GM23338 (cell line): ENCODE measurements at regions not wholly inside any gene's neighbourhood (a gene's known extent, or its start where the extent isn't known, plus 50 kb on each side); places are given as distances from the start of the nearest gene placed in this dataset.

Source experiments
- ATAC-seq: fragments of 200-7000 bp; cut with Tn5 transposase; 3 replicates; pipeline ENCODE4 v1.9.1; 2020
- DNase-seq: peaks from one replicate; pipeline ENCODE4 v3.0.0-alpha.2; 2015; ENCODE audit warnings: low spot score
- H2AFZ ChIP-seq: fragments of 200-600 bp; sonication (generic); 2 replicates; pipeline ENCODE4 v1.8.0; 2016; ENCODE audit warnings: antibody characterized with exemption, mild to moderate bottlenecking, moderate library complexity
- H3F3A ChIP-seq: fragments of 200-600 bp; sonication (generic); replicated peaks from 2 replicates; pipeline ENCODE4 v1.8.0; 2017; ENCODE audit warnings: antibody characterized with exemption, mixed run types, low read depth
- H3K27ac ChIP-seq: fragments of 200-600 bp; sonication (generic); 2 replicates; pipeline ENCODE4 v1.6.1; 2016; ENCODE audit warnings: low read depth
- H3K27me3 ChIP-seq: fragments of 200-600 bp; sonication (generic); 2 replicates; pipeline ENCODE4 v1.8.0; 2016; ENCODE audit warnings: mild to moderate bottlenecking, mixed run types, moderate library complexity; ENCODE audit not compliant: insufficient read depth
- H3K36me3 ChIP-seq: fragments of 200-600 bp; sonication (generic); 2 replicates; pipeline ENCODE4 v1.8.0; 2016; ENCODE audit warnings: mild to moderate bottlenecking; ENCODE audit not compliant: insufficient read depth
- H3K4me1 ChIP-seq: fragments of 200-600 bp; sonication (generic); 2 replicates; pipeline ENCODE4 v1.8.0; 2016; ENCODE audit warnings: mild to moderate bottlenecking, moderate library complexity; ENCODE audit not compliant: insufficient read depth
- H3K4me2 ChIP-seq: fragments of 200-600 bp; sonication (generic); 2 replicates; pipeline ENCODE4 v1.7.1; 2017; ENCODE audit warnings: mixed run types
- H3K4me3 ChIP-seq: fragments of 200-600 bp; sonication (generic); 2 replicates; pipeline ENCODE4 v1.6.1; 2016; ENCODE audit warnings: mixed run types
- H3K79me2 ChIP-seq: fragments of 200-600 bp; sonication (generic); replicated peaks from 2 replicates; pipeline ENCODE4 v1.8.0; 2017; ENCODE audit warnings: mild to moderate bottlenecking; ENCODE audit not compliant: insufficient read depth
- H3K9me2 ChIP-seq: fragments of 200-600 bp; sonication (generic); 2 replicates; pipeline ENCODE4 v1.8.0; 2017; ENCODE audit not compliant: insufficient read depth
- H4K20me1 ChIP-seq: fragments of 200-600 bp; sonication (generic); replicated peaks from 2 replicates; pipeline ENCODE4 v1.8.0; 2017; ENCODE audit warnings: mild to moderate bottlenecking; ENCODE audit not compliant: insufficient read depth
- H3K27ac Mint-ChIP-seq: 2 replicates; pipeline ENCODE4 v1.8.0; 2020; ENCODE audit warnings: inconsistent platforms, mild to moderate bottlenecking, moderate library complexity, mixed read lengths
- H3K27me3 Mint-ChIP-seq: 3 replicates; pipeline ENCODE4 v1.8.0; 2022; ENCODE audit warnings: low read depth, mild to moderate bottlenecking, moderate library complexity, mixed read lengths, inconsistent platforms; ENCODE audit not compliant: insufficient read depth, poor library complexity
- H3K36me3 Mint-ChIP-seq: 3 replicates; pipeline ENCODE4 v1.8.0; 2021; ENCODE audit warnings: low read depth, mild to moderate bottlenecking, inconsistent platforms, moderate library complexity, mixed read lengths
- H3K4me1 Mint-ChIP-seq: 3 replicates; pipeline ENCODE4 v1.8.0; 2020; ENCODE audit warnings: mild to moderate bottlenecking, inconsistent platforms, mixed read lengths
- H3K4me3 Mint-ChIP-seq: 3 replicates; pipeline ENCODE4 v1.8.0; 2021; ENCODE audit warnings: moderate library complexity, mild to moderate bottlenecking, inconsistent platforms, mixed read lengths
- H3K9me3 Mint-ChIP-seq: 3 replicates; pipeline ENCODE4 v1.8.0; 2020; ENCODE audit warnings: moderate library complexity, mild to moderate bottlenecking, inconsistent platforms, mixed read lengths
- CTCF ChIP-seq, 2 experiments: fragments of 200-600 bp in 1 of 2; sonication (generic) in 1 of 2; conservative IDR thresholded peaks; 2 replicates each; pipeline versions ENCODE4 v1.5.1 to v1.6.1; 2016 to 2017; ENCODE audit warnings: antibody characterized with exemption in 2 of 2, low read depth in 2 of 2, mild to moderate bottlenecking in 2 of 2, moderate library complexity in 1 of 2
- EZH2 ChIP-seq: fragments of 200-600 bp; sonication (generic); IDR thresholded peaks from one replicate; pipeline ENCODE4 v1.8.0; 2017; ENCODE audit warnings: antibody characterized with exemption, mild to moderate bottlenecking, low read depth; ENCODE audit not compliant: unreplicated experiment
- EZH2phosphoT487 ChIP-seq: fragments of 200-600 bp; sonication (generic); IDR thresholded peaks from one replicate; pipeline ENCODE4 v1.8.1; 2018; ENCODE audit warnings: antibody characterized with exemption; ENCODE audit not compliant: unreplicated experiment
- JUNB ChIP-seq: IDR thresholded peaks from one replicate; pipeline ENCODE4 v1.6.1; 2016; ENCODE audit warnings: antibody characterized with exemption; ENCODE audit not compliant: unreplicated experiment
- NANOG ChIP-seq: IDR thresholded peaks from 2 replicates; pipeline ENCODE4 v1.6.1; 2016; ENCODE audit warnings: antibody characterized with exemption, borderline replicate concordance
- POLR2AphosphoS5 ChIP-seq: IDR thresholded peaks from 2 replicates; pipeline ENCODE4 v1.6.1; 2016; ENCODE audit warnings: antibody characterized with exemption, low read depth
- STAT1 ChIP-seq: IDR thresholded peaks from one replicate; pipeline ENCODE4 v1.6.1; 2016; ENCODE audit warnings: antibody characterized with exemption; ENCODE audit not compliant: unreplicated experiment
- ZNF331 ChIP-seq: fragments of 250-450 bp; sonication (Bioruptor Pico); IDR thresholded peaks from 2 replicates; pipeline ENCODE4 v1.5.0; 2020; ENCODE audit warnings: low read depth, mild to moderate bottlenecking, moderate library complexity
- ZNF462 ChIP-seq: fragments of 250-450 bp; sonication (Bioruptor Pico); IDR thresholded peaks from 2 replicates; pipeline ENCODE4 v1.5.0; 2020; ENCODE audit warnings: mild to moderate bottlenecking, moderate library complexity

- TF ChIP-seq ZNF462 (no peak), JUNB (no peak)
These were observed 500.9 kb upstream of the DSEL start (continued) for GRCh38 chr18:68017385-68017784.

- Histone ChIP-seq H3K4me2 (no peak overlapping the region), H4K20me1 (no peaks in the 10 kb centered on the region), H3K27me3 (no peaks in the 10 kb centered on the region), H3K4me3 (no peak overlapping the region), H2AFZ (no peak overlapping the region), H3F3A (no peaks in the 10 kb centered on the region), H3K4me1 (no peaks in the 10 kb centered on the region), H3K36me3 (no peaks in the 10 kb centered on the region), H3K27ac (no peak overlapping the region), H3K79me2 (no peaks in the 10 kb centered on the region), H3K9me2 (no peaks in the 10 kb centered on the region)
- ATAC-seq (no peak), DNase-seq (no peak)
- Mint-ChIP-seq H3K9me3 (no peaks in the 10 kb centered on the region), H3K36me3 (no peaks in the 10 kb centered on the region), H3K4me3 (no peak overlapping the region), H3K4me1 (no peaks in the 10 kb centered on the region), H3K27me3 (no peaks in the 10 kb centered on the region), H3K27ac (no peak overlapping the region)
- TF ChIP-seq STAT1: no peak
- no peak for TF ChIP-seq EZH2
- no peak for TF ChIP-seq CTCF (conservative IDR thresholded peaks at IDR 0.05; ENCODE audit: low read depth in 2 of 2)
- no peak for TF ChIP-seq NANOG
- no peak for TF ChIP-seq JUNB
- TF ChIP-seq ZNF331 (CRISPR knock-in tag): no peak
- no peak for TF ChIP-seq ZNF462
- TF ChIP-seq EZH2phosphoT487: no peak
- TF ChIP-seq POLR2AphosphoS5: no peak
These were observed 481.0 kb upstream of the DSEL start for GRCh38 chr18:67997496-67997895.
